Ovary (tissue), 7 donors: ENCODE measurements at regions not wholly inside any gene's neighbourhood (a gene's known extent, or its start where the extent isn't known, plus 50 kb on each side); places are given as distances from the start of the nearest gene placed in this dataset.

Experiments used
- DNase-seq, 5 donors: peaks; one replicate each; pipeline ENCODE4 v3.0.0-alpha.2; 2019 to 2020
- H3K27ac ChIP-seq, 2 donors: fragments of 200-600 bp; one replicate each; pipeline versions ENCODE4 v1.5.1 to v1.8.0; 2019 to 2022
- H3K27me3 ChIP-seq: fragments of 200-600 bp; one replicate; pipeline ENCODE4 v1.8.0; 2022
- H3K36me3 ChIP-seq: fragments of 200-600 bp; sonication (generic); one replicate; pipeline ENCODE4 v1.5.1; 2019
- H3K4me1 ChIP-seq: one replicate; pipeline ENCODE4 v1.8.1; 2013; ENCODE audit warnings: mild to moderate bottlenecking, moderate library complexity; ENCODE audit not compliant: insufficient read depth
- H3K4me3 ChIP-seq: fragments of 200-600 bp; sonication (generic); one replicate; pipeline ENCODE4 v1.5.1; 2017
- H3K9me3 ChIP-seq, 2 donors: fragments of 200-600 bp in 1 of 2; sonication (generic) in 1 of 2; one replicate each; pipeline versions ENCODE4 v1.5.1 to v1.8.1; 2013 to 2019; ENCODE audit warnings: mild to moderate bottlenecking in 1 of 2, moderate library complexity in 1 of 2
- CTCF ChIP-seq, 3 donors: fragments of 450-650 bp in 2 of 3; fragments of 200-600 bp in 1 of 3; IDR thresholded peaks; one replicate each; pipeline versions ENCODE4 v1.5.1 to v1.8.0; 2016 to 2022; ENCODE audit warnings: antibody characterized with exemption in 3 of 3, mild to moderate bottlenecking in 1 of 3
- EP300 ChIP-seq: sonication (generic); formaldehyde crosslinking; IDR thresholded peaks from one replicate; pipeline ENCODE4 v1.6.1; 2017; ENCODE audit warnings: antibody characterized with exemption
- POLR2A ChIP-seq: fragments of 450-650 bp; IDR thresholded peaks from one replicate; pipeline ENCODE4 v1.6.1; 2017; ENCODE audit warnings: antibody characterized with exemption, mild to moderate bottlenecking, moderate library complexity
- WGBS, 3 donors: extraction: QIAGEN DNeasy Blood & Tissue Kit in 1 of 3; methylation state at CpG; one replicate each; pipeline versions ENCODE4 v1.1.5 to v1.1.7; 2013 to 2017; 5-methylcytosine and 5-hydroxymethylcytosine counted together
- intact Hi-C, 4 donors: fragments of 100-400 bp; cut with DNase I; formaldehyde crosslinking; loops; one replicate each; pipeline versions ENCODE4 v1.11.0 to v1.15.1; 2022 to 2023
- donor health status: DM: no; HTN: no; CAD: no; lungs with moderate emphysema.
- donor health status: DM: no; HTN: no; CAD: no.
- donor health status: Bipolar disorder and iron deficiency.
- donor health status: DM: no; HTN: no; CAD: no.
- donor health status: DM: yes; HTN: yes; CAD: no.

DNA sequence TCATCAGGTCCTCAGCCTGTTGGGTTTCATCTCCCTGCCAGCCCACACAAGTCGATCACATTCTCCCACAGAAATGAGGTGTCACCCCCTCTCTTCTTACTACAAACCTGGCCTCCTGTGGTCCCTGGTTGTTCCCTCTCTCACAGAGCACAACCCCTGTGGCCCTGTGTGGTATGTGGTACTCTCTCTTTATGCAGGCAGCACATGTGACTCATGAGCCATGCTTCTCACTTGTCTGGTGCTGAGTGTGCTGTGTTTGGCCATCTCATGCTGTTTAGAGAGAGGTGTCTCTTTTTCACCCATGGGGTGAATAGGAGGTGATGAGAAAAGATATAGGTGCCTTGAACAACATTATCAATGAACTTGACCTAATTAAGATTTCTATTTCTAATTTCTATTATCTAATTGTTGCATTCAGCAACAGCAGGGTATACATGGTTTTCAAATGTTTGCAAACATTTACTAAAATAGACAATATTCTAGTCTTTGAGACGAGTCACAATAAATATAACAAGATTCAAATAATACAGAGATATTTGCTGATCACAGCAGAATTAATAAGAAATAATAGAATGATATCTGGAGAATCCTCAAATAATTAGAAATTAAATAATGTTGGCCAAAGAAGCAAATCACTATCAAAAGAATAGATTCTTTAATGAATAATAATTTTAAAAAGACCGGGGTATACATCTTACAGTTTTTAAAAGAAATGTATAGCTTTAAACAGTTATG, 633.8 kb upstream of the IGFBP3 start:
- intact Hi-C loops, result no loop called here
- WGBS, 3 donors, result 92 to 98% (median 96%) methylated on average over 3 of the region's 3 CpGs
- Histone ChIP-seq H3K36me3 (no peaks in the 10 kb centered on the region), H3K27me3 (no peaks in the 10 kb centered on the region), H3K4me1 (no peaks in the 10 kb centered on the region), H3K9me3 (no peaks in the 10 kb centered on the region), H3K4me3 (no peak overlapping the region), H3K27ac (no peak overlapping the region)
- no peak for TF ChIP-seq EP300
- TF ChIP-seq POLR2A, result no peak
- TF ChIP-seq CTCF (IDR thresholded peaks at IDR 0.05), result no peak
- no peak for DNase-seq

DNA sequence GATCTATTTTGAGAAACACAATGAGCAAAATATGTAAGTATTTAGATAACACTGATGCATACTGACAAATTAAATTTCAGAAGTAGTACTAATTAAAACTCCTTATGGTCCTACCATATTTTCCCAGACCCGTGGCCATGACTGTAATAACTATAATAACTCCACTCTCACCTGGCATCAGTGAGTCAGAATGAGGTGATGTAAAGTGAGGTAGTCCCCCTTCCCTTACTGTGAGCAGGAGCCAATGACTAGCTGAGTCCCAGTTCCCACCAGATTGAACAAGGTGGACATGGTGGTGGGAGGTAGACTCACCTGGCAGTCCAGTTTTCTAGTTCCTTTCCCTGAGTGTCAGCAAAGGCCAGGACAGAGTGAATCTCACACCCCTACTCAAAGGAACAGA, 630.5 kb upstream of the IGFBP3 start:
- TF ChIP-seq EP300 (no peak), CTCF (IDR thresholded peaks at IDR 0.05) (no peak), POLR2A (no peak)
- H3K4me3 ChIP-seq, result no peak overlapping the region
- H3K27ac ChIP-seq, result no peak overlapping the region
- H3K9me3 ChIP-seq, result no peaks in the 10 kb centered on the region
- intact Hi-C loops, result no loop called here
- H3K36me3 ChIP-seq, result no peaks in the 10 kb centered on the region
- H3K27me3 ChIP-seq, result no peaks in the 10 kb centered on the region
- 69 to 93% (median 86%) methylated on average over 1 of the region's 1 CpG for WGBS, 3 donors
- H3K4me1 ChIP-seq, result no peaks in the 10 kb centered on the region
- DNase-seq, result no peak

DNA sequence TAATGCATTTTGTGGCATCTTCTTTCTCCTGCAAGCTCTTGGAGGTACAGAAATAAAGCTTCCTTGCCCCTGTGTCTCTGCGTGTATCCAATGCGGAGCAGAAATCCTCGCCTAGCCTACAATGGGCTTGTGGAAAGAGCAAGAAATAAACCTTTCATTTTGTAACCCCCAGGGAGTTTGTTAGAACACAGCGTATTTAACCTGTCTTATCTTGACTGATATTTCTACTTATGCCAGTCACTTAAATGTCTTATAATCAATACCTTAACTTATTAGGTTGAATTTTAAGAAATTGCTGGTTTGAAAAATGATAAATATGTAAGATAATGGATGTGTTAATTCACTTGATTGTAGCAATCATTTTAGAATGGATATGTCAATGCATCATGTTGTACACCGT, 629.8 kb upstream of the IGFBP3 start:
- DNase-seq, result no peak

GRCh38 chr7:46549892-46550639, 629.0 kb upstream of the IGFBP3 start:
- H3K9me3 ChIP-seq, result no peaks in the 10 kb centered on the region
- TF ChIP-seq POLR2A, result no peak
- no peak for TF ChIP-seq EP300
- TF ChIP-seq CTCF (IDR thresholded peaks at IDR 0.05), result no peak
- WGBS, 3 donors, result 64 to 72% (median 72%) methylated on average over 3 of the region's 3 CpGs
- H3K36me3 ChIP-seq, result no peaks in the 10 kb centered on the region
- intact Hi-C loops, result no loop called here
- H3K27me3 ChIP-seq, result no peaks in the 10 kb centered on the region
- no peak overlapping the region for H3K27ac ChIP-seq
- H3K4me3 ChIP-seq, result no peak overlapping the region
- no peak for DNase-seq
- no peaks in the 10 kb centered on the region for H3K4me1 ChIP-seq

More for the DNA sequence above, 629.8 kb upstream of the IGFBP3 start:
- H3K4me3 ChIP-seq, result no peak overlapping the region
- 73 to 79% (median 77%) methylated on average over 5 of the region's 5 CpGs for WGBS, 3 donors
- H3K36me3 ChIP-seq, result no peaks in the 10 kb centered on the region
- no peaks in the 10 kb centered on the region for H3K27me3 ChIP-seq
- no peaks in the 10 kb centered on the region for H3K4me1 ChIP-seq
- TF ChIP-seq EP300 (no peak), CTCF (IDR thresholded peaks at IDR 0.05) (no peak)
- H3K9me3 ChIP-seq, result no peaks in the 10 kb centered on the region
- intact Hi-C loops, result no loop called here
- no peak overlapping the region for H3K27ac ChIP-seq
